ENCODE measurements at regions not wholly inside any gene's neighbourhood (a gene's known extent, or its start where the extent isn't known, plus 50 kb on each side); places are given as distances from the start of the nearest gene placed in this dataset.

DNA sequence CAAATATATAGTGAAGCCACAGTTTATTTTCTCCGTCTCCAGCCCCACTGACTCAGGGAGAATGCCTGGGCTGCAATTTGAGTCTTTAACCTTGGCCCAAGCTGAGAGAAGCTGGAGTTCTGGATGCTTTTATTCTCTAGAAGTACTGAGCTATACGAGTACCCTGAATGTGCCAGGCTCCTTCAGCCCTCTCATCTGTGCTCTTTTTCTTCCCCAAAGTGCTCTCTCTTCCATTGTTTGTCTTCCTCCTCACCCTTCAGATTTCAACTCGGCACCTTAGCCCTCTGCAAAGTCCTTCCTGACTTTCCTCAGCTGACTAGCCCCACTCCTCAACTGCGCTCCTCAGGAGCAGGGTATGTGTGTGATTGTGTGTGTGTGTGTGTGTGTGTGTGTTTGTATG is 75.6 kb upstream of the AGBL1 start:
- no peak for DNase-seq (ENCODE audit: extremely low spot score)
- CTCF ChIA-PET: no interaction called here
- TF ChIP-seq, protein P1, sequence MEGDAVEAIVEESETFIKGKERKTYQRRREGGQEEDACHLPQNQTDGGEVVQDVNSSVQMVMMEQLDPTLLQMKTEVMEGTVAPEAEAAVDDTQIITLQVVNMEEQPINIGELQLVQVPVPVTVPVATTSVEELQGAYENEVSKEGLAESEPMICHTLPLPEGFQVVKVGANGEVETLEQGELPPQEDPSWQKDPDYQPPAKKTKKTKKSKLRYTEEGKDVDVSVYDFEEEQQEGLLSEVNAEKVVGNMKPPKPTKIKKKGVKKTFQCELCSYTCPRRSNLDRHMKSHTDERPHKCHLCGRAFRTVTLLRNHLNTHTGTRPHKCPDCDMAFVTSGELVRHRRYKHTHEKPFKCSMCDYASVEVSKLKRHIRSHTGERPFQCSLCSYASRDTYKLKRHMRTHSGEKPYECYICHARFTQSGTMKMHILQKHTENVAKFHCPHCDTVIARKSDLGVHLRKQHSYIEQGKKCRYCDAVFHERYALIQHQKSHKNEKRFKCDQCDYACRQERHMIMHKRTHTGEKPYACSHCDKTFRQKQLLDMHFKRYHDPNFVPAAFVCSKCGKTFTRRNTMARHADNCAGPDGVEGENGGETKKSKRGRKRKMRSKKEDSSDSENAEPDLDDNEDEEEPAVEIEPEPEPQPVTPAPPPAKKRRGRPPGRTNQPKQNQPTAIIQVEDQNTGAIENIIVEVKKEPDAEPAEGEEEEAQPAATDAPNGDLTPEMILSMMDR (IDR thresholded peaks at IDR 0.05; ENCODE audit: control extremely low read depth, extremely low read depth, low read depth, missing control alignments): no peak
- POLR2A ChIA-PET: no interaction called here

DNA sequence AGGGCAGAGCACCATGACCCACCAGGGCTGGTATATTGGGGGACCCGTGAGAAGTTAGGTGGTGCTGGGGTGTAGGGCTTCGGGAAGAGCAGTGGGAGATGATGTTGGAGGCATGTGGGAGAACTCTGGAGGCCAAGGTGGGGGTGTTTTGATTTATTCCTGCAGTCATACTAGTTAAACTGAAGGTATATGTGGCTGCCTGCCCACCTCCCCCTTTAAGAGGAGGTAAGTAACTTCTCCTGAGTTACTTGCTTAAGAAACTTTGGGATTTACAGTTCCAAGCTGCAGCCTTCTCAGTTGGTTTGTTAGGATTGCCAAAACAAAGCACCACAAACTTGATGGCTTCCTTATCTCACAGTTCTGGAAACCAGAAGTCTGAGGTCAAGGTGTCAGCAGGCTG is 73.1 kb upstream of the AGBL1 start:
- CTCF ChIA-PET: no interaction called here
- DNase-seq (ENCODE audit: extremely low spot score): no peak
- TF ChIP-seq, protein P1 (IDR thresholded peaks at IDR 0.05; ENCODE audit: control extremely low read depth, extremely low read depth, low read depth, missing control alignments): no peak
- POLR2A ChIA-PET: no interaction called here

DNA sequence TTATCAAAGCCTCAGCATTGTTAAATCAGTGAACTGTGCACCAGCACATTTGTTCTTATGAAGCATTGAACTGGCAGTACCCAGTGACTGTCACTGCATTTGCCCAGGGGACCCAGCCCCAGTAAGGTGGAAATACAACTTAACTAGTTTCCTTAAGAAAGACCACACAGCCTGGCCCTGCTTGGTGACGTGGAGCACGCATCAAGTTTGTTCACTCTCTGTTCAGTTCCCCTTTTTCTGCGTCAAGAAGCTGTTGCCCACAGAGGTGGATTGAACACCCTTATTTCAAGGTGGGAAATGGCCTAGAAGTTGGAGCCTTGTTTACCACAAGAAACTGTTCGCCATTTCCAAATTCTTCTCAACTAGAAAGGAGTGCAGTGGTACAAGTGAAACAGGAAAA is 69.9 kb upstream of the AGBL1 start:
- POLR2A ChIA-PET: no interaction called here
- DNase-seq (ENCODE audit: extremely low spot score): no peak

DNA sequence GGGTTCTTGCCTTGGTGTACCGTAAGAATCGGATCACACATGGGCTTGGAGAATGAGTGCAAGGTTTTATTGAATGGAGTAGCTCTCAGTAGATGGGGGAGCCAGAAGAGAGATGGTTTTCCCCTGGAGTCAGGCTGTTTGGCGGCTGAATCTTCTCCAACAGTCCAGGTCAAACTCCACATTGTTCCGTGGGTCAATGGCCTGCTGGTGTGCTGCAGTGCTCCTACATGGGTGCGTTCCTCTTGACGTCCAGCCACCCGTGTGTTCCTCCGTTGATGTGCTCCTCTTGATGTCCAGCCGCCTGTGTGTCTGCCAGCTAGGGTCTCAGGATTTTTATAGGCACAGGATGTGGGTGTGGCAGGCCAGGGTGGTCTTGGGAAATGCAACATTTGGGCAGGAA is 69.3 kb upstream of the AGBL1 start:
- TF ChIP-seq, protein P1 (IDR thresholded peaks at IDR 0.05; ENCODE audit: control extremely low read depth, extremely low read depth, low read depth, missing control alignments): no peak
- ChIA-PET POLR2A (no interaction called here), CTCF (no interaction called here)
- no peak for DNase-seq (ENCODE audit: extremely low spot score)

More for the DNA sequence above, 69.9 kb upstream of the AGBL1 start:
- CTCF ChIA-PET: no interaction called here
- TF ChIP-seq, protein P1 (IDR thresholded peaks at IDR 0.05; ENCODE audit: control extremely low read depth, extremely low read depth, low read depth, missing control alignments): no peak

DNA sequence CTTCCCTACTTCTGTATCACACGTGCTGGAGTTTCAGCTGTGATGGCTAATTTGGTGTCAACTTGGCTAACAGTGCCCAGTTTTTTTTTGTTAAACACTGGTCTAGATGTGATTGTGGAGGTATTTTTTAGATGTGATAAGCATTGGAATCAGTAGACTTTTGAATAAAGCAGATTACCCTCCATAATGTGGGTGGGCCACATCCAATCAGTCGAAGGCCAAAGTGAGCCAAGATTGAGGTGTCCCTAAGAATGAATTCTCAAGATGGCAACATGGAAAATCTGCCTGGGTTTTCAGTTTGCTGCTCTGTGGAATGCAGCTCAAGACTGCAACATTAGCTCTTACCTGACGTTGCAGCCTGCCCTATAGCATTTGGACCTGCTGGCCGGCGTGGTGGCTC is 68.8 kb upstream of the AGBL1 start:
- TF ChIP-seq, protein P1 (IDR thresholded peaks at IDR 0.05; ENCODE audit: control extremely low read depth, extremely low read depth, low read depth, missing control alignments): no peak
- ChIA-PET POLR2A (no interaction called here), CTCF (no interaction called here)
- no peak for DNase-seq (ENCODE audit: extremely low spot score)

DNA sequence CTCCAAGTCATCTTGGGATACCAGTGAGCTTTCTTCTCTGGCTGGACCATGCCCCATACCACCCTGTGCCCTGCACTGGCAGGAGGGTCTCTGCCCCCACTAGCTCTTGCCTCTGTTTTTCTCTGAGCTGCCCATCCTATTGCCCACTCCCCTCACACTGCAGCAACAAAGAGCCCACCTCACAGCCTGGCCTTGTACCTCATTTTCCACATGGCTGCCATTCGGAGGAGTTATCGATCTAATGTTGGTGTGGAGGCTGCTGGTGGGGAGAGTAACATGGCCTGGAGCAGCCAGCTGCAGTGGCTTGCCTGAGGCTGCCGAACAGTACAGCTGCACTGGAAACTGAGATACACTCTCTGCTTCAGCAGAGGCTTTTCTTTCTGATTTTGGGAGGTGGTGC is 65.7 kb upstream of the AGBL1 start:
- POLR2A ChIA-PET: no interaction called here
- TF ChIP-seq, protein P1 (IDR thresholded peaks at IDR 0.05; ENCODE audit: control extremely low read depth, extremely low read depth, low read depth, missing control alignments): no peak
- no peak for DNase-seq (ENCODE audit: extremely low spot score)
- CTCF ChIA-PET: interaction anchor here (1.4 kb wide), 1 partner anchor 11 kb away, joined by 4 read pairs; no protein-coding TSS in a partner anchor

DNA sequence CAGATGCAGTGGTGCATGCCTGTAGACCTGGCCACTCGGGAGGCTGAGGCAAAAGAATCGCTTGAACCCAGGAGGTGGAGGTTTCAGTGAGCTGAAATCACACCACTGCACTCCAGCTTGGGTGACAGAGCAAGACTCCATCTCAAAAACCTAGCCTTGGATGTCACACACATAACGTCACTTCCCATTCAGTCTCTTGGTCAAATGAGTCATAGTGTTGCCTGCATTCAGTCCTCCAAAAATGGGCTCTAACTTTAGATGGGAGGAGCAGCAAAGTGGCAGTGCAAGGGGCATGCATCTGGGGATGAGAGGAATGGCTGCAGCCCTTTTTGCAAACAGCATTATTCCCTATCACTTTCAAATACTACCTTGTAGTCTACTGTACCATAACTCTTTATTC is 62.9 kb upstream of the AGBL1 start:
- TF ChIP-seq, protein P1 (IDR thresholded peaks at IDR 0.05; ENCODE audit: control extremely low read depth, extremely low read depth, low read depth, missing control alignments): no peak
- CTCF ChIA-PET: no interaction called here
- DNase-seq (ENCODE audit: extremely low spot score): no peak
- POLR2A ChIA-PET: no interaction called here
